ENCODE measurements at regions not wholly inside any gene's neighbourhood (a gene's known extent, or its start where the extent isn't known, plus 50 kb on each side); places are given as distances from the start of the nearest gene placed in this dataset.

DNA sequence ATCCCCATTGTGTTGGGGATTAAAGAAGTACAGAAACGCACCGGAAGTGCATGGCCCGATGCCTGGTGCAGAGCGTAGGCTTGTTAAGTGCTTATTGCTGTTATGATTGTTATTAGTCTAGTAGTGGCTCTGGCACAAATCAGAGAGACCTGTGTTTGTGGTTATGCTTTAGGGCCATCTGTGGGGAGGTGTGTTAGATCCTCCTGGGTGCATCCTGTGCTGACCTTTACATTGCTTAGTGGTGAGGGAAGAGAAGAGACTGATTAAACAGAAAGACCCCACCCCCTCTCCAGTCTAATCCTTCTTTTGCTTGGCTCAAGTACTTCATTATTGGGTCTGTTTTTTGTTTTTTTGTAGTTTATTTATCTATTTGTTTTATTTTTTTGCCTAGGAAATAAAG is 112.7 kb upstream of the SPRY4 start:
- no peak for TF ChIP-seq EZH2phosphoT487 (IDR thresholded peaks at IDR 0.05; ENCODE audit: low read depth)
- Histone ChIP-seq H3K4me1 (ENCODE audit: low read length) (no peaks in the 10 kb centered on the region), H2AFZ (ENCODE audit: low read depth, low read length) (no peak overlapping the region), H4K20me1 (ENCODE audit: insufficient read depth, low read length) (no peaks in the 10 kb centered on the region), H3K4me2 (ENCODE audit: low read length) (no peak overlapping the region), H3K9ac (ENCODE audit: low read length) (no peak overlapping the region), H3K79me2 (ENCODE audit: low read length) (no peaks in the 10 kb centered on the region), H3K27me3 (ENCODE audit: low read depth, low read length) (no peaks in the 10 kb centered on the region), H3K4me3 (ENCODE audit: low read length) (no peak overlapping the region), H3K27ac (ENCODE audit: low read length) (no peak overlapping the region), H3K9me3 (ENCODE audit: insufficient read depth, low read length) (no peaks in the 10 kb centered on the region), H3K36me3 (replicated peaks; ENCODE audit: low read depth, low read length) (no peaks in the 10 kb centered on the region)

DNA sequence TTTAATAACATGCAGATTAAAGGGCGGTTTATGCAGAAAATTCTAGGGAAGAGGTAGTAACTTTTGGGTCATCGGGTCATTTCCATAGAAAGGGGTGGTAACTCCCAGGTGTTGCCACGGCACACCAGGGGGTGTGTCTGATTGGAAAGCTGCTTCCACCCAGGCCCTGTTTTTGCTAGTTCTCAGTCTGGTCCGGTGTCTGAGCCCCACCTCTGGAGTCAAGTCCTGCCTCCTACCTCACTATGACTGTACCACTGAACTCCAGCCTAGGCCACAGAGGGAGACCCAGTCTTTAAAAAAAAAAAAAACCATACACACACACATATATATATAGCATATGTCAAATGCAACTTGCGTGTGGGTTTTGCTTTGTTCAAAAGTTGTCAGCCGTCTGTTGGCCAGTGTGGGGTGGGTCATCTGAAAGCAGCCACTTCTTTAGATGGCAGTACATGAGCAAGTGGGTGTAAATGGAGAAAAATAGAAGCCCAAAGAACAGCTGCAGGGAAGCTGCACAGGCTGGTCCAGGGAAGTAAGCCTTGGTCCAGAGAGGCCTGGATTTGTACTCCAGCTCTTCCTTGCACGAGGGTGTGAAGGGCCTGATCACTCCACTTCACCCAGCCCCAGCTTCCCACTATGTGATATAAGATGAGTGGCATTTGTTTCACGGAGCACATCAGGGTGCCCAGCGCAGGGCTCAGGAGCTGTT is 110.7 kb upstream of the SPRY4 start:
- Histone ChIP-seq H3K27me3 (ENCODE audit: low read depth, low read length) (no peaks in the 10 kb centered on the region), H3K4me3 (ENCODE audit: low read length) (no peak overlapping the region), H3K27ac (ENCODE audit: low read length) (no peak overlapping the region), H3K9me3 (ENCODE audit: insufficient read depth, low read length) (no peaks in the 10 kb centered on the region), H3K9ac (ENCODE audit: low read length) (no peak overlapping the region), H3K36me3 (replicated peaks; ENCODE audit: low read depth, low read length) (no peaks in the 10 kb centered on the region), H3K4me1 (ENCODE audit: low read length) (no peaks in the 10 kb centered on the region), H4K20me1 (ENCODE audit: insufficient read depth, low read length) (no peaks in the 10 kb centered on the region), H3K4me2 (ENCODE audit: low read length) (no peak overlapping the region), H3K79me2 (ENCODE audit: low read length) (no peaks in the 10 kb centered on the region), H2AFZ (ENCODE audit: low read depth, low read length) (no peak overlapping the region)
- TF ChIP-seq EZH2phosphoT487 (IDR thresholded peaks at IDR 0.05; ENCODE audit: low read depth), result no peak
- TF ChIP-seq, protein P1, sequence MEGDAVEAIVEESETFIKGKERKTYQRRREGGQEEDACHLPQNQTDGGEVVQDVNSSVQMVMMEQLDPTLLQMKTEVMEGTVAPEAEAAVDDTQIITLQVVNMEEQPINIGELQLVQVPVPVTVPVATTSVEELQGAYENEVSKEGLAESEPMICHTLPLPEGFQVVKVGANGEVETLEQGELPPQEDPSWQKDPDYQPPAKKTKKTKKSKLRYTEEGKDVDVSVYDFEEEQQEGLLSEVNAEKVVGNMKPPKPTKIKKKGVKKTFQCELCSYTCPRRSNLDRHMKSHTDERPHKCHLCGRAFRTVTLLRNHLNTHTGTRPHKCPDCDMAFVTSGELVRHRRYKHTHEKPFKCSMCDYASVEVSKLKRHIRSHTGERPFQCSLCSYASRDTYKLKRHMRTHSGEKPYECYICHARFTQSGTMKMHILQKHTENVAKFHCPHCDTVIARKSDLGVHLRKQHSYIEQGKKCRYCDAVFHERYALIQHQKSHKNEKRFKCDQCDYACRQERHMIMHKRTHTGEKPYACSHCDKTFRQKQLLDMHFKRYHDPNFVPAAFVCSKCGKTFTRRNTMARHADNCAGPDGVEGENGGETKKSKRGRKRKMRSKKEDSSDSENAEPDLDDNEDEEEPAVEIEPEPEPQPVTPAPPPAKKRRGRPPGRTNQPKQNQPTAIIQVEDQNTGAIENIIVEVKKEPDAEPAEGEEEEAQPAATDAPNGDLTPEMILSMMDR (IDR thresholded peaks at IDR 0.05; ENCODE audit: low read depth, low read length), result no peak

GRCh38 chr5:142434322-142434612 is 109.4 kb upstream of the SPRY4 start:
- TF ChIP-seq, protein P1 (IDR thresholded peaks at IDR 0.05; ENCODE audit: low read depth, low read length), result no peak
- TF ChIP-seq EZH2phosphoT487 (IDR thresholded peaks at IDR 0.05; ENCODE audit: low read depth), result no peak
- no peaks in the 10 kb centered on the region for H3K79me2 ChIP-seq (ENCODE audit: low read length)
- no peaks in the 10 kb centered on the region for H3K27me3 ChIP-seq (ENCODE audit: low read depth, low read length)
- no peaks in the 10 kb centered on the region for H3K4me1 ChIP-seq (ENCODE audit: low read length)
- H3K4me2 ChIP-seq (ENCODE audit: low read length), result no peak overlapping the region
- no peaks in the 10 kb centered on the region for H3K9me3 ChIP-seq (ENCODE audit: insufficient read depth, low read length)
- no peak overlapping the region for H3K9ac ChIP-seq (ENCODE audit: low read length)
- H3K27ac ChIP-seq (ENCODE audit: low read length), result no peak overlapping the region
- H2AFZ ChIP-seq (ENCODE audit: low read depth, low read length), result no peak overlapping the region
- H3K4me3 ChIP-seq (ENCODE audit: low read length), result no peak overlapping the region
- H4K20me1 ChIP-seq (ENCODE audit: insufficient read depth, low read length), result no peaks in the 10 kb centered on the region
- H3K36me3 ChIP-seq (replicated peaks; ENCODE audit: low read depth, low read length), result no peaks in the 10 kb centered on the region

- H3K4me1 ChIP-seq (ENCODE audit: low read length), result no peaks in the 10 kb centered on the region
- H3K9me3 ChIP-seq (ENCODE audit: insufficient read depth, low read length), result no peaks in the 10 kb centered on the region
- no peak overlapping the region for H3K27ac ChIP-seq (ENCODE audit: low read length)
- no peak overlapping the region for H3K4me3 ChIP-seq (ENCODE audit: low read length)
- H4K20me1 ChIP-seq (ENCODE audit: insufficient read depth, low read length), result no peaks in the 10 kb centered on the region
- H3K9ac ChIP-seq (ENCODE audit: low read length), result no peak overlapping the region
- no peaks in the 10 kb centered on the region for H3K36me3 ChIP-seq (replicated peaks; ENCODE audit: low read depth, low read length)
- H3K4me2 ChIP-seq (ENCODE audit: low read length), result no peak overlapping the region
- no peak overlapping the region for H2AFZ ChIP-seq (ENCODE audit: low read depth, low read length)
- H3K27me3 ChIP-seq (ENCODE audit: low read depth, low read length), result no peaks in the 10 kb centered on the region
- TF ChIP-seq, protein P1 (IDR thresholded peaks at IDR 0.05; ENCODE audit: low read depth, low read length), result no peak
- no peak for TF ChIP-seq EZH2phosphoT487 (IDR thresholded peaks at IDR 0.05; ENCODE audit: low read depth)
- no peaks in the 10 kb centered on the region for H3K79me2 ChIP-seq (ENCODE audit: low read length)
Observed at GRCh38 chr5:142433526-142434321, 108.9 kb upstream of the SPRY4 start.
